K562 (cell line): ENCODE measurements at regions not wholly inside any gene's neighbourhood (a gene's known extent, or its start where the extent isn't known, plus 50 kb on each side); places are given as distances from the start of the nearest gene placed in this dataset.

Source experiments
- ATAC-seq: fragments of 200-7000 bp; cut with Tn5 transposase; 3 replicates; pipeline ENCODE4 v1.9.1; 2020; ENCODE audit warnings: moderate library complexity
- BruUV-seq: library from RNA; stranded (reverse); fragments of 400-500 nt; replicated peaks from 2 replicates; lab custom pipeline; 2021; lab: Mats Ljungman, UMichigan
- CTCF ChIA-PET: fragments of 300-600 bp; formaldehyde crosslinking; extraction: SDS; loops from one replicate; lab custom pipeline; 2021; ENCODE audit warnings: low intra/inter-chr PET ratio; lab: Yijun Ruan, JAX
- POLR2A ChIA-PET: fragments of 300-600, 350-650 bp; sonication (Branson Sonifier 250); formaldehyde crosslinking; extraction: SDS; loops from one replicate; lab custom pipeline; 2021; ENCODE audit warnings: antibody characterized with exemption, inconsistent platforms; lab: Yijun Ruan, JAX
- DNase-seq, 4 experiments: peaks; one replicate each; pipeline versions ENCODE4 v3.0.0 to v3.0.0-alpha.2; 2011 to 2018; ENCODE audit warnings: low spot score in 3 of 4, mixed read lengths in 3 of 4; ENCODE audit errors: extremely low read depth in 1 of 4
- FAIRE-seq: peaks from 2 replicates; lab custom pipeline; 2011; peaks lifted over from hg19 to GRCh38; lab: Jason Lieb, UNC
- H2AFZ ChIP-seq: 2 replicates; pipeline ENCODE4 v1.6.0; 2011; ENCODE audit warnings: low read depth, low read length, control low read depth, inconsistent platforms
- H3K27ac ChIP-seq: fragments of 200-600 bp; 3 replicates; pipeline ENCODE4 v1.8.0; 2011; ENCODE audit warnings: low read depth, mild to moderate bottlenecking, control low read depth, inconsistent platforms, low read length, moderate library complexity, mixed read lengths; ENCODE audit errors: extremely low read depth
- H3K27me3 ChIP-seq, 2 experiments: fragments of 300-600 bp in 1 of 2; 2 replicates in 1 of 2; 3 replicates in 1 of 2; pipeline versions ENCODE4 v1.6.0 to v1.8.0; 2011; ENCODE audit warnings: inconsistent platforms in 2 of 2, low read length in 2 of 2, mild to moderate bottlenecking in 1 of 2, mixed read lengths in 1 of 2, moderate library complexity in 1 of 2; ENCODE audit not compliant: control insufficient read depth in 2 of 2, insufficient read depth in 2 of 2
- H3K36me3 ChIP-seq: fragments of 300-600 bp; 3 replicates; pipeline ENCODE4 v1.8.0; 2011; ENCODE audit warnings: mild to moderate bottlenecking, low read length, inconsistent platforms; ENCODE audit not compliant: control insufficient read depth, insufficient read depth
- H3K4me1 ChIP-seq, 2 experiments: fragments of 200-600 bp in 1 of 2; replicated peaks in 1 of 2; 2 replicates in 1 of 2; 3 replicates in 1 of 2; pipeline versions ENCODE4 v1.5.1 to v1.8.0; 2011; ENCODE audit warnings: inconsistent platforms in 2 of 2, low read length in 2 of 2, mild to moderate bottlenecking in 1 of 2, mixed read lengths in 1 of 2, moderate library complexity in 1 of 2; ENCODE audit not compliant: control insufficient read depth in 2 of 2, insufficient read depth in 2 of 2
- H3K4me2 ChIP-seq: 2 replicates; pipeline ENCODE4 v1.6.1; 2011; ENCODE audit warnings: low read length, control low read depth, inconsistent platforms, mixed read lengths; ENCODE audit not compliant: insufficient read depth
- H3K4me3 ChIP-seq: fragments of 200-600 bp; sonication (generic), shearing (Covaris generic); 2 replicates; pipeline ENCODE4 v1.5.1; 2016; ENCODE audit warnings: control low read depth, inconsistent platforms
- H3K79me2 ChIP-seq: fragments of 200-600 bp; 3 replicates; pipeline ENCODE4 v1.8.0; 2011; ENCODE audit warnings: low read length, inconsistent platforms; ENCODE audit not compliant: control insufficient read depth, insufficient read depth
- H3K9ac ChIP-seq, 2 experiments: 2 replicates each; pipeline versions ENCODE4 v1.6.0 to v1.6.1; 2011; ENCODE audit warnings: low read depth in 2 of 2, low read length in 2 of 2, control low read depth in 1 of 2, inconsistent platforms in 1 of 2, mild to moderate bottlenecking in 1 of 2, mixed read lengths in 1 of 2; ENCODE audit not compliant: insufficient read depth in 1 of 2
- H3K9me1 ChIP-seq: one replicate; pipeline ENCODE4 v1.6.0; 2011; ENCODE audit warnings: inconsistent platforms, mild to moderate bottlenecking, low read length, moderate library complexity; ENCODE audit not compliant: control insufficient read depth, insufficient read depth
- H3K9me3 ChIP-seq: replicated peaks from 2 replicates; pipeline ENCODE4 v1.5.1; 2011; ENCODE audit warnings: low read depth, low read length, inconsistent platforms; ENCODE audit not compliant: control insufficient read depth, insufficient read depth
- H4K20me1 ChIP-seq: replicated peaks from 2 replicates; pipeline ENCODE4 v1.6.1; 2011; ENCODE audit warnings: low read length, inconsistent platforms, mixed read lengths; ENCODE audit not compliant: control insufficient read depth, insufficient read depth
- ATF7 ChIP-seq: fragments of 450-650 bp; IDR thresholded peaks from 2 replicates; pipeline ENCODE4 v1.7.1; 2014; ENCODE audit warnings: mild to moderate bottlenecking, moderate library complexity
- FOS ChIP-seq: IDR thresholded peaks from 3 replicates; pipeline ENCODE4 v1.6.1; 2011; ENCODE audit not compliant: insufficient read length; ENCODE audit errors: extremely low read depth
- HES1 ChIP-seq: fragments of 450-650 bp; IDR thresholded peaks from 2 replicates; pipeline ENCODE4 v1.6.1; 2016; ENCODE audit warnings: low read depth, mild to moderate bottlenecking, moderate library complexity
- IRF9 ChIP-seq: fragments of 450-650 bp; IDR thresholded peaks from 2 replicates; pipeline ENCODE4 v1.6.1; 2016; ENCODE audit warnings: missing biosample characterization, missing genetic modification characterization
- KLF1 ChIP-seq: fragments of 450-650 bp; IDR thresholded peaks from 2 replicates; pipeline ENCODE4 v1.6.1; 2016; ENCODE audit warnings: missing genetic modification characterization, missing compliant biosample characterization
- POLR2AphosphoS5 ChIP-seq: IDR thresholded peaks from 2 replicates; pipeline ENCODE4 v1.6.1; 2011; ENCODE audit warnings: mild to moderate bottlenecking, low read depth, low read length, moderate library complexity; ENCODE audit not compliant: control insufficient read depth, insufficient read depth
- SMAD1 ChIP-seq: fragments of 150-350 bp; IDR thresholded peaks from 2 replicates; pipeline ENCODE4 v1.6.1; 2014; ENCODE audit warnings: low read length, low read depth; ENCODE audit not compliant: partially characterized antibody
- SPI1 ChIP-seq: IDR thresholded peaks from 2 replicates; pipeline ENCODE4 v1.6.1; 2011; ENCODE audit warnings: low read depth, low read length, control low read depth, borderline replicate concordance
- TCF7 ChIP-seq: sonication (generic); IDR thresholded peaks from 2 replicates; pipeline ENCODE4 v1.6.1; 2016; ENCODE audit warnings: antibody characterized with exemption, borderline replicate concordance
- TOE1 ChIP-seq, 2 experiments: fragments of 450-650 bp in 1 of 2; sonication (generic) in 1 of 2; formaldehyde crosslinking in 1 of 2; IDR thresholded peaks; 2 replicates each; pipeline versions ENCODE4 v1.7.1 to v1.8.0; 2016 to 2022; ENCODE audit warnings: borderline replicate concordance in 2 of 2, mild to moderate bottlenecking in 2 of 2, antibody characterized with exemption in 1 of 2, inconsistent platforms in 1 of 2, low read depth in 1 of 2, missing genetic modification reagents in 1 of 2, moderate library complexity in 1 of 2
- ZNF184 ChIP-seq: sonication (generic); formaldehyde crosslinking; IDR thresholded peaks from 2 replicates; pipeline ENCODE4 v1.5.0; 2020; ENCODE audit warnings: missing genetic modification reagents
- ZNF280A ChIP-seq: fragments of 450-650 bp; IDR thresholded peaks from 2 replicates; pipeline ENCODE4 v1.6.1; 2018; ENCODE audit warnings: mild to moderate bottlenecking, low read depth; ENCODE audit not compliant: partially characterized antibody
- ZNF57 ChIP-seq: fragments of 450-650 bp; formaldehyde crosslinking; IDR thresholded peaks from 2 replicates; pipeline ENCODE4 v1.4.0; 2020; ENCODE audit warnings: mild to moderate bottlenecking, moderate library complexity
- ZNF584 ChIP-seq: fragments of 200-800 bp; sonication (Bioruptor generic); IDR thresholded peaks from 2 replicates; pipeline ENCODE4 v1.6.1; 2016; ENCODE audit warnings: low read depth, mild to moderate bottlenecking, missing genetic modification characterization, missing compliant biosample characterization
- WGBS: fragments of 100-300 bp; shearing (Covaris generic); methylation state at CpG from one replicate; pipeline ENCODE4 v1.1.6; 2016; ENCODE audit warnings: low coverage, mixed read lengths; ENCODE audit not compliant: insufficient coverage; ENCODE audit errors: missing lambda C conversion rate; 5-methylcytosine and 5-hydroxymethylcytosine counted together
- in situ Hi-C: fragments of 300-500 bp; cut with MboI; formaldehyde crosslinking; loops from 4 replicates; pipeline ENCODE4 v1.15.0; 2018; ENCODE audit warnings: inconsistent platforms, mixed read lengths
- intact Hi-C: fragments of 100-400 bp; cut with micrococcal nuclease; formaldehyde crosslinking; loops from 2 replicates; pipeline ENCODE4 v1.14.2; 2022

- H2AFZ ChIP-seq: no peak overlapping the region
- H3K27me3 ChIP-seq: no peaks in the 10 kb centered on the region
- 0% methylated on average over 4 of the region's 4 CpGs for WGBS
- ChIA-PET POLR2A (no interaction called here), CTCF (no interaction called here)
- no peak overlapping the region for H3K4me3 ChIP-seq
- no peaks in the 10 kb centered on the region for H3K9me1 ChIP-seq
- H3K4me1 ChIP-seq: no peaks in the 10 kb centered on the region
- in situ Hi-C loops: no loop called here
- no peak overlapping the region for H3K4me2 ChIP-seq
- no TSS peak for BruUV-seq
- no peak overlapping the region for H3K9ac ChIP-seq
- no peak overlapping the region for H3K27ac ChIP-seq
- ATAC-seq (no peak), FAIRE-seq (no peak), DNase-seq (no peak)
- H4K20me1 ChIP-seq: no peaks in the 10 kb centered on the region
- intact Hi-C loops: no loop called here
- H3K9me3 ChIP-seq: no peaks in the 10 kb centered on the region
- H3K36me3 ChIP-seq: no peaks in the 10 kb centered on the region
- no peaks in the 10 kb centered on the region for H3K79me2 ChIP-seq
- TF ChIP-seq KLF1 (tag) (no peak), POLR2AphosphoS5 (no peak), ZNF184 (CRISPR knock-in tag) (no peak), ZNF57 (CRISPR knock-in tag) (no peak), FOS (no peak), ATF7 (no peak), IRF9 (tag) (no peak), ZNF280A (no peak), ZNF584 (CRISPR knock-in tag) (no peak), SPI1 (no peak), TOE1 (IDR thresholded peaks at IDR 0.05; ENCODE audit: borderline replicate concordance) (no peak), TOE1 (CRISPR knock-in tag; IDR thresholded peaks at IDR 0.05; ENCODE audit: borderline replicate concordance, low read depth) (no peak), TCF7 (no peak), SMAD1 (no peak), HES1 (no peak)
Observed at GRCh38 chr18:78191276-78191675, 788.3 kb upstream of the SALL3 start.
